ENCODE measurements at regions not wholly inside any gene's neighbourhood (a gene's known extent, or its start where the extent isn't known, plus 50 kb on each side); places are given as distances from the start of the nearest gene placed in this dataset.

DNA sequence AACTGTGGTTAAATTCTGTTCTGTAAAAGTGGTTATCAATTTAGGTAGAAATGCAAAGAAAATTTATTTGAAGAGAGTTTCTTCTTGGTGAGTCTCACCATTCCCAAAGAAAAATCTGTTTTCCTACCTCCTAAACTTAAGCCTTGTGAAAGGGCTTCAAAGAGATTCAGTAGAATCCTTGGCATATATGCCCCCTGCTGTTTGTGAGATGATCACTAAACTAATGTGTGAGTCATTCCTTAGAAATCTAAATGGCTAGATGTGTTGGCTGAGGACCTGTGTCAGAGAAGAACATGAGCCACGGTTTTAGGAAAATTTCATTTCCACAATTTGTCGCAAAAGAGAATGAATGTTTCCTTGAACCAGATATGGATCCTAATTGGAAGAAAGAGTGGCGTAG lies 260.9 kb downstream of the SLC7A11 start:
- no peak for DNase-seq (ENCODE audit: low read depth, low spot score)
- TF ChIP-seq, protein P1, sequence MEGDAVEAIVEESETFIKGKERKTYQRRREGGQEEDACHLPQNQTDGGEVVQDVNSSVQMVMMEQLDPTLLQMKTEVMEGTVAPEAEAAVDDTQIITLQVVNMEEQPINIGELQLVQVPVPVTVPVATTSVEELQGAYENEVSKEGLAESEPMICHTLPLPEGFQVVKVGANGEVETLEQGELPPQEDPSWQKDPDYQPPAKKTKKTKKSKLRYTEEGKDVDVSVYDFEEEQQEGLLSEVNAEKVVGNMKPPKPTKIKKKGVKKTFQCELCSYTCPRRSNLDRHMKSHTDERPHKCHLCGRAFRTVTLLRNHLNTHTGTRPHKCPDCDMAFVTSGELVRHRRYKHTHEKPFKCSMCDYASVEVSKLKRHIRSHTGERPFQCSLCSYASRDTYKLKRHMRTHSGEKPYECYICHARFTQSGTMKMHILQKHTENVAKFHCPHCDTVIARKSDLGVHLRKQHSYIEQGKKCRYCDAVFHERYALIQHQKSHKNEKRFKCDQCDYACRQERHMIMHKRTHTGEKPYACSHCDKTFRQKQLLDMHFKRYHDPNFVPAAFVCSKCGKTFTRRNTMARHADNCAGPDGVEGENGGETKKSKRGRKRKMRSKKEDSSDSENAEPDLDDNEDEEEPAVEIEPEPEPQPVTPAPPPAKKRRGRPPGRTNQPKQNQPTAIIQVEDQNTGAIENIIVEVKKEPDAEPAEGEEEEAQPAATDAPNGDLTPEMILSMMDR (conservative IDR thresholded peaks at IDR 0.05): no peak
- Mint-ChIP-seq H3K9me3 (no peaks in the 10 kb centered on the region), H3K4me1 (no peaks in the 10 kb centered on the region), H3K36me3 (ENCODE audit: low read depth) (no peaks in the 10 kb centered on the region), H3K4me3 (no peak overlapping the region), H3K27me3 (ENCODE audit: low read depth) (no peaks in the 10 kb centered on the region), H3K27ac (ENCODE audit: unreplicated experiment) (no peak overlapping the region)

DNA sequence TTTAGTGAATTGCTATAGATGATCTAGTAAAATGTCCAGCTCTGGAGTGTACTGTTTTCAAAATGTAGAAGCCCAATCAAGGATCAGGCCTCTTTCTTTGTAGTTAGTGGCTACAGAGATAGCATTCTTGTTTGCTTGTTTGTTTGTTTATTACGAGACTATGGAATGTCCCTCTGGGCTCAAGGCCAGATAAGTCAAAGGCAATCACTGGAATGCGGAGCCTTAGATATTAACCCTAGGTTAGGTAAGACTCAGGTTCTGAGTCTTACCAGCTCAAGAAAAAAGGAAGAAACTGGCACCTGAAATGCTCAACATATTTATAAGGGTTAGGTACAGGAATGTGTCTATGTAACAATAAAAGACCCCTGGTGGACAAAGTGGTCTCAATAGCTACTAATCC lies 261.5 kb downstream of the SLC7A11 start:
- no peaks in the 10 kb centered on the region for H3K9me3 Mint-ChIP-seq
- DNase-seq (ENCODE audit: low read depth, low spot score): no peak
- TF ChIP-seq, protein P1 (conservative IDR thresholded peaks at IDR 0.05): no peak
- no peak overlapping the region for H3K4me3 Mint-ChIP-seq
- no peaks in the 10 kb centered on the region for H3K27me3 Mint-ChIP-seq (ENCODE audit: low read depth)
- no peaks in the 10 kb centered on the region for H3K36me3 Mint-ChIP-seq (ENCODE audit: low read depth)
- no peak overlapping the region for H3K27ac Mint-ChIP-seq (ENCODE audit: unreplicated experiment)
- H3K4me1 Mint-ChIP-seq: no peaks in the 10 kb centered on the region

DNA sequence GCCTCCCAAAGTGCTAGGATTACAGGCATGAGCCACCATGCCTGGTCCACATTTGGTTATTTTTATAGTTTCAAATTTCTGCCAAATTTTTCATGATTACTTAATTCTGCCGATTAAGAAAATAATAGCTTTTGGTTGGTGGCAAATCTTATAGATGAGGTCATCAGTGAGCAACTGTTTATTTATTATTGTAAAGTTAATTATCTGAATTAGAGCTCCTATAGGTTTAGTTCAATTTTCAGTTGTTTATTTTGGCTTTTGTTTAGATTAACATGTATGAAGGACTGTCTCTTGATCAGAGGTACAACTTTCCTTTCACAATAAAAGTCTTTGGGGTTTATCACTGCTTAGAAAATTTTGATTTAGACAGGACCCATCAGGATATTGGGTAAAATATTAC lies 262.2 kb downstream of the SLC7A11 start:
- H3K9me3 Mint-ChIP-seq: no peaks in the 10 kb centered on the region
- DNase-seq (ENCODE audit: low read depth, low spot score): no peak
- no peaks in the 10 kb centered on the region for H3K36me3 Mint-ChIP-seq (ENCODE audit: low read depth)
- TF ChIP-seq, protein P1 (conservative IDR thresholded peaks at IDR 0.05): no peak
- no peaks in the 10 kb centered on the region for H3K4me1 Mint-ChIP-seq
- H3K4me3 Mint-ChIP-seq: no peak overlapping the region
- H3K27ac Mint-ChIP-seq (ENCODE audit: unreplicated experiment): no peak overlapping the region
- H3K27me3 Mint-ChIP-seq (ENCODE audit: low read depth): no peaks in the 10 kb centered on the region

DNA sequence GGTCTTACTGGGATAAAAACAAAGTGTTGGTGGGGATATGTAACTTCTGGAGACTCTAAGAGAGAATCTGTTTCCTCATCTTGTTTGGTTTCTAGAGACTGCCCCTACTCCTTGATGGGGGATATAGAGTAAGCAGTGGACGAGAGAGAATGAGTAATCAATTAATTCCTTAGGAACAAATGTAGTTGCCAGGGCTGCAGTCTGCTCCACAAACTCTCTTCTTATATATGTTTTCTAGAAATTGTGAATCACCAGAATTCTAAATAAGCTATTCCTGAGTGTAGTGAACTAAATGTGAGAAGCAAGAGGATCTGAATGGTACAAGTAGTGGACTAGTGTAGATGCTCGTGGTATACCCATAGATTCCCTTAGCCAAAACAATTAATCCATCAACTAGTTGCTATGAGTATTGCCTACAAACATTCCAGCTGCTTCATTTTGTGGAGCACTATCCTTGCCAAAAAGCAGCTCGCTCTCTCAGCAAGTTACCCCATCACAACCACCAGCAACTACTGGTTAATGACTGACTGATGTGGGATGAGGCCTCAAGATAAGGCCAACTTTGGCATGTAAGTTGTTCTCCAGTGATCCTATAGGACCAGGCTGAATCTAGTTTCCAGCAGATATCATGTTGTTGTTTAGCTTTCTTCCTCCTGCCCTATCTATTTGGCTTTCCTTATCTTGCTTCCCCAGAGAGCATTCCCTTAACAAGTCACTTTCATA lies 273.0 kb downstream of the SLC7A11 start:
- H3K4me1 Mint-ChIP-seq: no peaks in the 10 kb centered on the region
- no peaks in the 10 kb centered on the region for H3K9me3 Mint-ChIP-seq
- DNase-seq (ENCODE audit: low read depth, low spot score): no peak
- TF ChIP-seq, protein P1 (conservative IDR thresholded peaks at IDR 0.05): no peak
- H3K27ac Mint-ChIP-seq (ENCODE audit: unreplicated experiment): no peak overlapping the region
- no peak overlapping the region for H3K4me3 Mint-ChIP-seq
- peaks cover 2% of the 10 kb centered on the region for H3K36me3 Mint-ChIP-seq (ENCODE audit: low read depth)
- no peaks in the 10 kb centered on the region for H3K27me3 Mint-ChIP-seq (ENCODE audit: low read depth)

DNA sequence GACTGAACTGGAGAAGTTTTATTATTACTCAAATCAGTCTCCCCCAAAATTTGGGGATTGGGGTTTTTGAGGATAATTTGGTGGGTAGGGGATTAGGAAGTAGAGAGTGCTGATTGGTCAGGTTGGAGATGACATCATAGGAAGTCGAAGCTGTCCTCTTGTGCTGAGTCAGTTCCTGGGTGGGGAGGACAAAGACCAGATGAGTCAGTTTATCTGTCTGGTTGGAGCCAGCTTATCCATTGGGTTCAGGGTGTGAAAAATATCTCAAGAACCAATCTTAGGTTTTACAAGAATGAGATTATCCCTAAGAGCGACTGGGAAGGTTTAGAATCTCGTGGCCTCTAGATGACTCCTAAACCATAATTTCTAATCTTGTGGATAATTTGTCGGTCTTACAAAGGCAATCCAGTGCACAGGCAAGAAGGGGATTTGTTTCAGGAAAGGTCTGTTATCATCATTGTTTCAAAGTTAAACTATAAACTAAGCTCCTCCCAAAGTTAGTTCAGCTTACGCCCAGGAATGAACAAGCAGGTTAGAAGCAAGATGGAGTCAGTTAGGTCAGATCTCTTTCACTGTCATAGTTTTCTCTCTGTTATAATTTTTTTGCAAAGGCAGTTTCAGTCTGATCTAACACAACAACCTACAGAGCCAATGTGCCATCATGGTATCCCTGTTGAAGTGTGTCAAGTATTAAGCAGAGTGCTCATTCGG lies 274.5 kb downstream of the SLC7A11 start:
- Mint-ChIP-seq H3K27ac (ENCODE audit: unreplicated experiment) (no peak overlapping the region), H3K27me3 (ENCODE audit: low read depth) (no peaks in the 10 kb centered on the region), H3K36me3 (ENCODE audit: low read depth) (peaks cover 2% of the 10 kb centered on the region), H3K4me1 (no peaks in the 10 kb centered on the region), H3K4me3 (no peak overlapping the region), H3K9me3 (no peaks in the 10 kb centered on the region)
- TF ChIP-seq, protein P1 (conservative IDR thresholded peaks at IDR 0.05): no peak
- DNase-seq (ENCODE audit: low read depth, low spot score): no peak

Measured in neural crest cell (in vitro differentiated cells).